Lower lobe of right lung (tissue), 2 donors: ENCODE measurements at regions not wholly inside any gene's neighbourhood (a gene's known extent, or its start where the extent isn't known, plus 50 kb on each side); places are given as distances from the start of the nearest gene placed in this dataset.

Experiments used
- ATAC-seq, 2 donors: fragments of 200-7000 bp; cut with Tn5 transposase; one replicate each; pipeline ENCODE4 v1.9.1; 2020 to 2022; ENCODE audit warnings: mild to moderate bottlenecking in 2 of 2, moderate library complexity in 2 of 2
- DNase-seq: peaks from one replicate; pipeline ENCODE4 v3.0.0-alpha.2; 2020
- H3K27ac ChIP-seq: fragments of 200-600 bp; one replicate; pipeline ENCODE4 v1.8.0; 2022
- H3K27me3 ChIP-seq: fragments of 200-600 bp; one replicate; pipeline ENCODE4 v1.8.0; 2022; ENCODE audit warnings: low read depth
- H3K36me3 ChIP-seq: fragments of 200-600 bp; one replicate; pipeline ENCODE4 v1.8.0; 2022; ENCODE audit warnings: mild to moderate bottlenecking
- H3K4me1 ChIP-seq: fragments of 200-600 bp; one replicate; pipeline ENCODE4 v1.8.0; 2022
- H3K4me3 ChIP-seq: fragments of 200-600 bp; one replicate; pipeline ENCODE4 v1.8.0; 2022; ENCODE audit warnings: mild to moderate bottlenecking
- H3K9me3 ChIP-seq: fragments of 200-600 bp; one replicate; pipeline ENCODE4 v1.8.0; 2022
- intact Hi-C: fragments of 100-400 bp; cut with DNase I; formaldehyde crosslinking; loops from one replicate; pipeline ENCODE4 v1.11.0; 2022
- TF ChIP-seq, protein P1 (sequence below): fragments of 200-600 bp; IDR thresholded peaks from one replicate; pipeline ENCODE4 v1.8.0; 2022; ENCODE audit warnings: antibody characterized with exemption, mild to moderate bottlenecking
- donor health status: DM: no; HTN: yes; CAD: no; lungs with severe emphysema.

DNA sequence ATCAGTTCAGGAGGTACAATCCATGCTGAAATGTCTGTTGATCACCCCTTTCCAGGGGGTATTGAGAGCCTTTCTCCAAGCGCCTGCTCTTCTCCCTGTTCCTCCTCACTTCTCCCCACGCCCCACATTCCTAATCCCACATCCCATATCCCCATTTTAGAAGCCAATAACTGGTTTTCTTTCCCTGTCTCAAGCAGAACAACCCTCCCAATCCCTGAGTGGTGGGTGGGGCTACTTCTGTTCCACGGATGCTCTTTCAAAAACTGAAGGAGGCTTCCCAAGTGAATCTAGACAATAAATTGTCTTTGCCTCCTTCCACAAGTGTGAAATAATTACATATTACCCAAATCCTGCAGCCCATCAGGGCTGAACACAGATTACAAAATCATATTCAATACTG is 77.0 kb upstream of the SEMA6A start:
- H3K27me3 ChIP-seq: no peaks in the 10 kb centered on the region
- intact Hi-C loops: no loop called here
- no peak for ATAC-seq
- DNase-seq: no peak
- no peaks in the 10 kb centered on the region for H3K9me3 ChIP-seq
- no peak overlapping the region for H3K27ac ChIP-seq
- H3K4me3 ChIP-seq: no peak overlapping the region
- no peaks in the 10 kb centered on the region for H3K36me3 ChIP-seq
- TF ChIP-seq, protein P1, sequence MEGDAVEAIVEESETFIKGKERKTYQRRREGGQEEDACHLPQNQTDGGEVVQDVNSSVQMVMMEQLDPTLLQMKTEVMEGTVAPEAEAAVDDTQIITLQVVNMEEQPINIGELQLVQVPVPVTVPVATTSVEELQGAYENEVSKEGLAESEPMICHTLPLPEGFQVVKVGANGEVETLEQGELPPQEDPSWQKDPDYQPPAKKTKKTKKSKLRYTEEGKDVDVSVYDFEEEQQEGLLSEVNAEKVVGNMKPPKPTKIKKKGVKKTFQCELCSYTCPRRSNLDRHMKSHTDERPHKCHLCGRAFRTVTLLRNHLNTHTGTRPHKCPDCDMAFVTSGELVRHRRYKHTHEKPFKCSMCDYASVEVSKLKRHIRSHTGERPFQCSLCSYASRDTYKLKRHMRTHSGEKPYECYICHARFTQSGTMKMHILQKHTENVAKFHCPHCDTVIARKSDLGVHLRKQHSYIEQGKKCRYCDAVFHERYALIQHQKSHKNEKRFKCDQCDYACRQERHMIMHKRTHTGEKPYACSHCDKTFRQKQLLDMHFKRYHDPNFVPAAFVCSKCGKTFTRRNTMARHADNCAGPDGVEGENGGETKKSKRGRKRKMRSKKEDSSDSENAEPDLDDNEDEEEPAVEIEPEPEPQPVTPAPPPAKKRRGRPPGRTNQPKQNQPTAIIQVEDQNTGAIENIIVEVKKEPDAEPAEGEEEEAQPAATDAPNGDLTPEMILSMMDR: no peak
- H3K4me1 ChIP-seq: no peaks in the 10 kb centered on the region

DNA sequence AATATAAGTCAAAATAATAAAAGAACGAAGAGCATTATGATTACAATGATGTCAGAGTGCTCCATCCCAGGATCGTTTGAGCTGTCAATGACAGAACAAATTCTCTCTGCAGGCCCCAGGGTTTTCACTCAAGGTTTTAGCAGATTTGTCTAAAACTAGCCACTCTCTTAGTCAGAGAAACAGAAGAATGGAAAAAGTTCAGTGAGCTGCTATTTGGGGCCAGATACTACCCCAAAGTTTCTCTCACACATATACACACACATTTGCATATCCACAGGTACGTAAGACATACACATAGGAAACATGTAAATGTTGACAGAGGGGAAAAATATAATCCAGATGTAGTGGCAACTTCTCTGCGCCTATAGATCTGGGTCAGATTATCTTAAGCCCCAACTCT is 76.3 kb upstream of the SEMA6A start:
- TF ChIP-seq, protein P1: no peak

DNA sequence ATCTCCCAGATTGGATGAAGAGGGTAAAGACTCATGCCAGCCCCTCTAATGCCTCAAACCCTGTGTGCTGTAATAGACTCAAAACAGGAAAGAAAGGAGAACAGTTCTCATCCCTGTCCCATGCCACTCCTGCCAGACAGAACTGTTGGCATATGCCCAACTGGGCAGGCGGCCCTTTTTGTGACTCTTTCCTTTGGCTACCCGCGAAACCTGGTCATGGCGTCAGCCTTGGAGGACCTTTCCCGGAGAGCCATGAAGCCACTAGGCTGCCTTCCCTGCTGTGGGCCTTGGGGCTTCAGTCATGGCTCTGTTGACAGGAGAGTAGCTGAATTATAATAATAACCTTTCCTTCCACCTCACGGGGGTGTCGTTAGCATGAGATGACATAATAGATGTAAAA is 75.9 kb upstream of the SEMA6A start:
- DNase-seq (no peak), ATAC-seq (no peak)
- no peaks in the 10 kb centered on the region for H3K9me3 ChIP-seq
- no peak overlapping the region for H3K4me3 ChIP-seq
- intact Hi-C loops: no loop called here
- TF ChIP-seq, protein P1: no peak
- no peaks in the 10 kb centered on the region for H3K27me3 ChIP-seq
- no peak overlapping the region for H3K27ac ChIP-seq
- no peaks in the 10 kb centered on the region for H3K36me3 ChIP-seq
- no peaks in the 10 kb centered on the region for H3K4me1 ChIP-seq

More for the DNA sequence above, 76.3 kb upstream of the SEMA6A start:
- no peak for ATAC-seq
- no peaks in the 10 kb centered on the region for H3K27me3 ChIP-seq
- DNase-seq: no peak
- H3K27ac ChIP-seq: no peak overlapping the region
- H3K36me3 ChIP-seq: no peaks in the 10 kb centered on the region
- no peak overlapping the region for H3K4me3 ChIP-seq
- no peaks in the 10 kb centered on the region for H3K4me1 ChIP-seq
- no peaks in the 10 kb centered on the region for H3K9me3 ChIP-seq
- intact Hi-C loops: no loop called here

DNA sequence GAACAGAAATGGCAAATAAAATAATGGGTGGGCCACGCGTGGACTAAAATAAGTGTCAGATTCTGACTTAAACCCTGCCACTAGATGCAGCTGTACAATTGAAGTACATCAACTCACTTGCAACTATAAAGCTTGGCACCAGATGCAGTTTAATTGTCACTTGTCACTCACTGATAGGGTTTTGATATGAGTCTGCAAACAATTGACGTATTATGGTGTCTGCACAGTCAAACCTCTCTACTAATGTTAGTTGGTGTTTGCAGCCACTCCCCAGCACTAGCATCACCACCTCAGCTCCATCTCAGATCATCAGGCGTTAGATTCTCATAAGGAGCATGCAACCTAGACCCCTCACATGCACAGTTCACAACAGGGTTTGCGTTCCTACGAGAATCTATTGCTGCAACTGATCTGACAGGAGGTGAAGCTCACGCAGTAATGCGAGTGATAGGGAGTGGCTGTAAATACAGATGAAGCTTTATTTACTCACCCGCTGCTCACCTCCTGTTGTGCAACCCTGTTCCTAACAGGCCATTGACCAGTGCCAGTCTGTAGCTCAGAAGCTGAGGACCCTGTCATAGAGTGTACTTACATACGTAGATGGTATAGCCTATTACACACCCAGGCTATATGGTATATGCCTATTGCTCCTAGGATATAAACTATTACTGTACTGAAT is 72.1 kb upstream of the SEMA6A start:
- Histone ChIP-seq H3K4me3 (no peak overlapping the region), H3K27me3 (no peaks in the 10 kb centered on the region), H3K36me3 (no peaks in the 10 kb centered on the region), H3K9me3 (no peaks in the 10 kb centered on the region), H3K27ac (no peak overlapping the region), H3K4me1 (no peaks in the 10 kb centered on the region)
- TF ChIP-seq, protein P1: no peak
- DNase-seq (no peak), ATAC-seq (no peak)
- intact Hi-C loops: no loop called here

DNA sequence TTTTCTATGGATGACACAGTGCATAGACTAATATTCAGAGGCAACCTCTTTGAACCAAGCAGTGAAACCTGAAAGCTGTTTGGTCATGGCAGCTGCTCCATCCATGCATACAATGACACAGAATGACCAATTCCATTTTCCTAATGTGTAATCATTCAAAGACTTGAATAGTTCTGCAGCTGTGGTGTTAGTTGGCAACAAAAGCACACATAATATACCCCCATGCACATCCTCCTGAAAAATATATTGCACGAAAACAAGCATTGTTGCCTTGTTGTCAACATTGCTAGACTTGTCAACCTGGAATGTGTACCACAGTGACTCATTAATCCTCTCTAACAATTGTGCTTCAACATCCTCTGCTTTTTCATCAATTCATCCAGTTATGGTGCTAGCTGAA is 71.0 kb upstream of the SEMA6A start:
- ATAC-seq (no peak), DNase-seq (no peak)
- no peaks in the 10 kb centered on the region for H3K9me3 ChIP-seq
- H3K36me3 ChIP-seq: no peaks in the 10 kb centered on the region
- H3K27ac ChIP-seq: no peak overlapping the region
- no peaks in the 10 kb centered on the region for H3K27me3 ChIP-seq
- H3K4me1 ChIP-seq: no peaks in the 10 kb centered on the region
- intact Hi-C loops: no loop called here
- TF ChIP-seq, protein P1: no peak
- H3K4me3 ChIP-seq: no peak overlapping the region
